ENCODE measurements at regions not wholly inside any gene's neighbourhood (a gene's known extent, or its start where the extent isn't known, plus 50 kb on each side); places are given as distances from the start of the nearest gene placed in this dataset.

DNA sequence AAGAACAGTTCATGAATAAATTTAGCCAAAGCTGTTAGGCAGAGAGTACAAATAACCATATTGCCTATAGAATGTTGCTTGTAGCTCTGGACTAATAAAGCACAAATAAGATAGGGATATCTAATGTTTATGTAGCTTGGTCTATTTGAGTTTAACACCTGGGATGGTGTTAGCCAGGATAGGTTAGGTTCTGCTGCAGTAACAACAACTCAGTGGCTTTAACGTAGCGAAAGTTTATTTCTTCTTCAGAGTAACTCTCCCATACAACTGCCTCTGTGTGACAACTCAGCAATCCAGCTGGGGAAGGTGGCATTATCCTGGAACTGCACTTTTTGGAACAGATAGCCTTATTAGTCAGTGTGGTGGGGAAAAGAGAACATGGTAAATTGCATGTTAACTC is 52.2 kb upstream of the STEAP4 start:
- intact Hi-C loops (cut with DNase I): no loop called here
- no peak for ATAC-seq

DNA sequence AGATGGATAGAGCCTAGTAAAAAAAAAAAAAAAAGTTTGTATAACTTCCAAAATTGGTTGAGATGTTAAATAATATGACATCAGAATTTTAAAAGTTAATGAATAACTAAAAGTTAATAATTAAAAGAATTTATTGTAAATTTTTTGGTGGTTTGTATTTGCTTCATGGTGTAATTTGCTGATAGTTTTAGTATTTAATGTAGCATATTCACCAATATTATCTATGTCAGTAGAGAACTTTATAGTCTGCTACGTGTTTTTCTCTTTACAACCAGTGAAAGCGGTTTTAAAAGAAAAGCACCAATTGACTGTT is 51.8 kb upstream of the STEAP4 start:
- no peaks in the 10 kb centered on the region for H3K27me3 ChIP-seq (ENCODE audit: low read depth)
- no peak for DNase-seq
- no peak for TF ChIP-seq CTCF (IDR thresholded peaks at IDR 0.05)
- ATAC-seq: no peak
- peaks cover 9% of the 10 kb centered on the region for H3K4me1 ChIP-seq
- no peaks in the 10 kb centered on the region for H3K9me3 ChIP-seq
- no peak overlapping the region for H3K4me3 ChIP-seq
- H3K27ac ChIP-seq: no peak overlapping the region
- no peaks in the 10 kb centered on the region for H3K36me3 ChIP-seq
- intact Hi-C loops (cut with DNase I): no loop called here

More for the DNA sequence above, 52.2 kb upstream of the STEAP4 start:
- no peak for DNase-seq
- Histone ChIP-seq H3K9me3 (no peaks in the 10 kb centered on the region), H3K4me3 (no peak overlapping the region), H3K36me3 (no peaks in the 10 kb centered on the region), H3K27me3 (ENCODE audit: low read depth) (no peaks in the 10 kb centered on the region), H3K4me1 (peaks cover 9% of the 10 kb centered on the region), H3K27ac (no peak overlapping the region)
- TF ChIP-seq CTCF (IDR thresholded peaks at IDR 0.05): no peak

GRCh38 chr7:88357781-88358525 is 51.3 kb upstream of the STEAP4 start:
- Histone ChIP-seq H3K9me3 (no peaks in the 10 kb centered on the region), H3K27ac (no peak overlapping the region), H3K27me3 (ENCODE audit: low read depth) (no peaks in the 10 kb centered on the region), H3K36me3 (no peaks in the 10 kb centered on the region), H3K4me1 (peaks cover 9% of the 10 kb centered on the region), H3K4me3 (no peak overlapping the region)
- ATAC-seq: peak; percentile 73 to 87
- TF ChIP-seq CTCF (IDR thresholded peaks at IDR 0.05): peak; percentile 46
- intact Hi-C loops (cut with DNase I): no loop called here
- no peak for DNase-seq

- Histone ChIP-seq H3K27ac (no peak overlapping the region), H3K4me1 (peaks cover 9% of the 10 kb centered on the region), H3K36me3 (no peaks in the 10 kb centered on the region), H3K4me3 (no peak overlapping the region), H3K27me3 (ENCODE audit: low read depth) (no peaks in the 10 kb centered on the region), H3K9me3 (no peaks in the 10 kb centered on the region)
- ATAC-seq (peak; percentile 91 to 96), DNase-seq (peak; percentile 51)
- TF ChIP-seq CTCF (IDR thresholded peaks at IDR 0.05): peak; percentile 41
- intact Hi-C loops (cut with DNase I): no loop called here
Observed at GRCh38 chr7:88357294-88357693, 50.6 kb upstream of the STEAP4 start.
